ENCODE measurements at regions not wholly inside any gene's neighbourhood (a gene's known extent, or its start where the extent isn't known, plus 50 kb on each side); places are given as distances from the start of the nearest gene placed in this dataset.

GRCh38 chr3:48088056-48088748, 72.0 kb upstream of the MAP4 start:
- TF ChIP-seq CTCF (IDR thresholded peaks at IDR 0.05; ENCODE audit: control extremely low read depth in 1 of 3, insufficient read depth in 1 of 3, low read depth in 1 of 3, low read length in 3 of 3) (no peak), YY1 (IDR thresholded peaks at IDR 0.05; ENCODE audit: low read depth, low read length) (no peak), SAP30 (IDR thresholded peaks at IDR 0.05; ENCODE audit: insufficient read depth, insufficient replicate concordance, low read length) (no peak), EZH2 (IDR thresholded peaks at IDR 0.05; ENCODE audit: low read depth, low read length, severe bottlenecking) (no peak), TAF1 (IDR thresholded peaks at IDR 0.05; ENCODE audit: low read depth, low read length) (no peak), CHD2 (IDR thresholded peaks at IDR 0.05; ENCODE audit: low read length) (no peak)
